IMR-90 (cell line): ENCODE measurements at regions not wholly inside any gene's neighbourhood (a gene's known extent, or its start where the extent isn't known, plus 50 kb on each side); places are given as distances from the start of the nearest gene placed in this dataset.

Source experiments
- BHLHE40 ChIP-seq: fragments of 150-350 bp; IDR thresholded peaks from 2 replicates; pipeline ENCODE4 v1.6.1; 2016; ENCODE audit warnings: mild to moderate bottlenecking, low read depth, low read length
- CEBPB ChIP-seq: IDR thresholded peaks from 2 replicates; pipeline ENCODE4 v1.6.1; 2012; ENCODE audit warnings: low read depth, low read length, improper control_type of control experiment
- MAZ ChIP-seq: IDR thresholded peaks from 2 replicates; pipeline ENCODE4 v1.6.1; 2012; ENCODE audit warnings: low read depth, mild to moderate bottlenecking, low read length, improper control_type of control experiment, moderate library complexity, borderline replicate concordance
- POLR2A ChIP-seq: IDR thresholded peaks from 2 replicates; pipeline ENCODE4 v1.6.1; 2012; ENCODE audit warnings: mild to moderate bottlenecking, low read depth, low read length
- SMC3 ChIP-seq: fragments of 150-350 bp; IDR thresholded peaks from 2 replicates; pipeline ENCODE4 v1.6.1; 2016; ENCODE audit warnings: low read depth, mild to moderate bottlenecking, antibody characterized with exemption, low read length, moderate library complexity
- TF ChIP-seq, protein P1 (sequence below): conservative IDR thresholded peaks from 2 replicates; pipeline ENCODE4 v1.5.1; 2012; ENCODE audit warnings: mild to moderate bottlenecking, low read depth, low read length, improper control_type of control experiment
- TF ChIP-seq, protein P2 (sequence below): fragments of 150-350 bp; IDR thresholded peaks from 2 replicates; pipeline ENCODE4 v1.6.1; 2017; ENCODE audit warnings: mild to moderate bottlenecking, antibody characterized with exemption, low read length, low read depth

DNA sequence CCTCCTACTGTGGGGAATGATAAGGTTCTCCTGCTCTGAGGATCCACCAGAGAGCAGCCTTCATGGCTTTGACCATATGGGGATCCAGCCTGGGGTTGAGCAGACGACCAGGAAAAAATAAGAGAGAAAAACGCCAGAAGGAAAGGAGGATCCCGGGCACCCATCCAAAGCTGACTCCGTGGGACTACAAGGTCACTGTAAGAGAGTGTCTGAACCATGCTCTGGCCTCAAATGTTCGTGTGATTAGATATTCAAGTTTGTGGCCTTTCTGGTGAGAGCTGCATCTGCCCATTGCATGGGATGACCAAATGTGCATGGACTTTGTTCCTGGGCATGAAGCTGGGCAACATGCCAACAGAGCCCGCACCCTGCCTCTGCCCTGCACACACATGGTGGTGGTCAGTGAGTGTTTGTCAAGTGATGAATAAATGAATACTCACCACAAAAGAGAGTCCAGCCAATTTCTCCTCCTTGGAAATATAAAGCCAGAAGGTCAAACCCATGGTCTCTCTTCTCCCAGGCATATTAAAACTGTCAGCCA lies 346.0 kb upstream of the GATB start:
- TF ChIP-seq MAZ: no peak
- no peak for TF ChIP-seq SMC3
- no peak for TF ChIP-seq POLR2A
- TF ChIP-seq, protein P1, sequence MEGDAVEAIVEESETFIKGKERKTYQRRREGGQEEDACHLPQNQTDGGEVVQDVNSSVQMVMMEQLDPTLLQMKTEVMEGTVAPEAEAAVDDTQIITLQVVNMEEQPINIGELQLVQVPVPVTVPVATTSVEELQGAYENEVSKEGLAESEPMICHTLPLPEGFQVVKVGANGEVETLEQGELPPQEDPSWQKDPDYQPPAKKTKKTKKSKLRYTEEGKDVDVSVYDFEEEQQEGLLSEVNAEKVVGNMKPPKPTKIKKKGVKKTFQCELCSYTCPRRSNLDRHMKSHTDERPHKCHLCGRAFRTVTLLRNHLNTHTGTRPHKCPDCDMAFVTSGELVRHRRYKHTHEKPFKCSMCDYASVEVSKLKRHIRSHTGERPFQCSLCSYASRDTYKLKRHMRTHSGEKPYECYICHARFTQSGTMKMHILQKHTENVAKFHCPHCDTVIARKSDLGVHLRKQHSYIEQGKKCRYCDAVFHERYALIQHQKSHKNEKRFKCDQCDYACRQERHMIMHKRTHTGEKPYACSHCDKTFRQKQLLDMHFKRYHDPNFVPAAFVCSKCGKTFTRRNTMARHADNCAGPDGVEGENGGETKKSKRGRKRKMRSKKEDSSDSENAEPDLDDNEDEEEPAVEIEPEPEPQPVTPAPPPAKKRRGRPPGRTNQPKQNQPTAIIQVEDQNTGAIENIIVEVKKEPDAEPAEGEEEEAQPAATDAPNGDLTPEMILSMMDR: no peak
- no peak for TF ChIP-seq BHLHE40
- TF ChIP-seq, protein P2, sequence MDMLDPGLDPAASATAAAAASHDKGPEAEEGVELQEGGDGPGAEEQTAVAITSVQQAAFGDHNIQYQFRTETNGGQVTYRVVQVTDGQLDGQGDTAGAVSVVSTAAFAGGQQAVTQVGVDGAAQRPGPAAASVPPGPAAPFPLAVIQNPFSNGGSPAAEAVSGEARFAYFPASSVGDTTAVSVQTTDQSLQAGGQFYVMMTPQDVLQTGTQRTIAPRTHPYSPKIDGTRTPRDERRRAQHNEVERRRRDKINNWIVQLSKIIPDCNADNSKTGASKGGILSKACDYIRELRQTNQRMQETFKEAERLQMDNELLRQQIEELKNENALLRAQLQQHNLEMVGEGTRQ: no peak
- TF ChIP-seq CEBPB: no peak
